Aorta (tissue), 5 donors: ENCODE measurements at regions not wholly inside any gene's neighbourhood (a gene's known extent, or its start where the extent isn't known, plus 50 kb on each side); places are given as distances from the start of the nearest gene placed in this dataset.

Experiments
- ATAC-seq: fragments of 200-7000 bp; cut with Tn5 transposase; one replicate; pipeline ENCODE4 v1.9.1; 2022; ENCODE audit warnings: moderate library complexity; ENCODE audit not compliant: low FRiP score
- DNase-seq, 2 donors: peaks; one replicate each; pipeline ENCODE4 v3.0.0-alpha.2; 2020
- H3K27ac ChIP-seq, 2 donors: one replicate each; pipeline ENCODE4 v1.5.1; 2013; ENCODE audit warnings: low read length in 2 of 2, mild to moderate bottlenecking in 2 of 2, moderate library complexity in 2 of 2, control low read depth in 1 of 2, inconsistent platforms in 1 of 2, low read depth in 1 of 2
- H3K27me3 ChIP-seq, 2 donors: one replicate each; pipeline ENCODE4 v1.6.1; 2013; ENCODE audit warnings: control low read depth in 1 of 2, low read length in 1 of 2, mild to moderate bottlenecking in 1 of 2, moderate library complexity in 1 of 2; ENCODE audit not compliant: insufficient read depth in 2 of 2, control insufficient read depth in 1 of 2
- H3K36me3 ChIP-seq, 2 donors: one replicate each; pipeline ENCODE4 v1.6.1; 2013; ENCODE audit warnings: control low read depth in 1 of 2, low read length in 1 of 2, mild to moderate bottlenecking in 1 of 2; ENCODE audit not compliant: insufficient read depth in 2 of 2, control insufficient read depth in 1 of 2
- H3K4me1 ChIP-seq, 2 donors: one replicate each; pipeline ENCODE4 v1.6.1; 2013; ENCODE audit warnings: low read length in 2 of 2, control low read depth in 1 of 2, mild to moderate bottlenecking in 1 of 2, moderate library complexity in 1 of 2; ENCODE audit not compliant: insufficient read depth in 2 of 2, control insufficient read depth in 1 of 2
- H3K4me3 ChIP-seq, 2 donors: one replicate each; pipeline ENCODE4 v1.5.1; 2013; ENCODE audit warnings: low read length in 2 of 2, control low read depth in 1 of 2, mild to moderate bottlenecking in 1 of 2
- H3K9me3 ChIP-seq: one replicate; pipeline ENCODE4 v1.6.1; 2013; ENCODE audit warnings: mild to moderate bottlenecking, low read length; ENCODE audit not compliant: control insufficient read depth
- WGBS, 2 donors: extraction: QIAGEN DNeasy Blood & Tissue Kit; methylation state at CpG; one replicate each; pipeline ENCODE4 v1.1.7; 2013; 5-methylcytosine and 5-hydroxymethylcytosine counted together
- intact Hi-C, 2 donors: fragments of 100-400 bp; cut with DNase I; formaldehyde crosslinking; loops; one replicate each; pipeline versions ENCODE4 v1.14.2 to v1.15.0; 2022
- donor health status: healthy with polysubstance abuse.
- donor health status: Bipolar disorder and iron deficiency.
- donor health status: DM: no; HTN: no; CAD: no.
- donor health status: DM: no; HTN: no; CAD: no.
- donor health status: DM: yes; HTN: yes; CAD: no.

- H3K9me3 ChIP-seq, result no peaks in the 10 kb centered on the region
- H3K27ac ChIP-seq, result no peak overlapping the region
- DNase-seq, result no peak
- intact Hi-C loops, result no loop called here
- no peaks in the 10 kb centered on the region for H3K27me3 ChIP-seq
- peaks cover 6 to 7% of the 10 kb centered on the region in 2 donors for H3K4me1 ChIP-seq
- H3K36me3 ChIP-seq, result no peaks in the 10 kb centered on the region
- no peak overlapping the region for H3K4me3 ChIP-seq
- ATAC-seq, result no peak
- 46 to 49% methylated on average over 4 of the region's 4 CpGs for WGBS, 2 donors
Observed at GRCh38 chr12:24500421-24500820, 448.5 kb downstream of the BCAT1 start.

DNA sequence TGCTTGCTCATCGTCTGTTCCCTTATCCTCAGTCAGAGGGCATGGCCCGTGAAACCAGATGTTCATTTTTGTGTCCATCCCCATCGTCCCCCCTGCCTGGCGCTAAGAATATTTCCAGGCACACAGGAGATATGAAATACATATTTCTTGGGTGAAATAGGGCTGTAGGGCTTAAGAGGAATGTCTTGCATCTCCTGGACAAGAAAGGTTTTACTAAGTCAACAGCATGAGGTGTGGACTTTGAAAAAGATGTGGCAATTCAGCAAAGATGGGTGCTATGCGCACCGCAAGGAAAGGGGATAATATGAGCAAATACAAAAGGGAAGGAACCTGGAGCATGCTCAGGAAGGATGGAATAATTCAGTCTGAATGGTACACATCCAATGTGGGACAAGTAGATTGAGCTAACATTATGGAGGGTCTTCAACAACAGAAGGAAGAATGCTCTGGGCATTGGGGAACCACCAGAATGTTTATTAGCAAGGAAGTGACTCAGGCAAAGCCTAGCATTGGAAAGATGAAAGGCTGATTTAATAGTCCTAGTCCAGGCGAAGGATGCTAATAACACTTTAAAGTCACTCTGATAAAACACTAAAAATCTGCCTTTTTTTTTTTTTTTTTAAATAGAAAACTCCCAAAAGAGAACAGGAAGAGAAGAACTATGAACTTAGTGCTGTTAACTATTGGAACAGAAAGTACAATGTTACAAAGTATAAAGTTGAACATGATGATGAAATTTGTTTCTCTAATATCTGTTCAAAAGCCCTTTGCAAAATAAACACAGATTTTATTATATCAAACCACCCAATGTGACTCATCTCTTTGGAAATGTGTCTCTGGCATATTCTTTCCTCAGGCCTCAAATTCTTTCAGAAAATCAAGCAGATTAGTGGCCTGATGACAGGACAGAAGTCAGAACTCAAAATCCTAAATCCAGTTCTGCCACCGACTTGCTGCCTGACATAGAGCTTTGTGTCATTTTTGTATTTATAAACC is 449.5 kb downstream of the BCAT1 start:
- intact Hi-C loops, result no loop called here
- DNase-seq, result no peak
- Histone ChIP-seq H3K4me1 (peaks cover 6 to 7% of the 10 kb centered on the region in 2 donors), H3K9me3 (no peaks in the 10 kb centered on the region), H3K36me3 (no peaks in the 10 kb centered on the region), H3K4me3 (no peak overlapping the region), H3K27ac (peak overlapping the region in 1 of 2 donors; percentile 50), H3K27me3 (no peaks in the 10 kb centered on the region)
- peak; percentile 71 for ATAC-seq
- WGBS, 2 donors, result 77 to 78% methylated on average over 8 of the region's 8 CpGs

- Histone ChIP-seq H3K4me3 (no peak overlapping the region), H3K4me1 (peaks cover 6 to 7% of the 10 kb centered on the region in 2 donors), H3K36me3 (no peaks in the 10 kb centered on the region), H3K27ac (no peak overlapping the region), H3K9me3 (no peaks in the 10 kb centered on the region), H3K27me3 (no peaks in the 10 kb centered on the region)
- DNase-seq (no peak), ATAC-seq (no peak)
- WGBS, 2 donors, result 89 to 91% methylated on average over 1 of the region's 1 CpG
- intact Hi-C loops, result no loop called here
Observed at GRCh38 chr12:24496755-24497154, 452.1 kb downstream of the BCAT1 start.

DNA sequence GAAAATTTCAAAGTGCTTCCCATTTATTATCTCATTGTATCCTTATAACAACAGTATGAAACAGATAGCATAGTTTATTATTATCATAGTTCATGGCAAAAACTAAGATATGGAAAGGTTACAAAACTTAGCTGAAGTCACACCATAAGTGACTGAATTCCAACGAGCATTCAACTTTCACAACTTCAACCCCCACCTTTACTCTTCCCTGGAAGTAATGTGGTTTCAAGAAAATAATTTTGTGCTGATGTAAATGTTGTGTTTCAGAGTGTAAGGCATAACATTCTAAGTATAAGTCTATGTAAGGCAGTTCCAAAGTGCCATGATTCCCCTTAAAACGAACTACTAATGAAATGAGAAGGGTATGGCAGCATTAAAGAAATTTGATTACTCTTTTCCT is 454.5 kb downstream of the BCAT1 start:
- Histone ChIP-seq H3K4me1 (peaks cover 5 to 11% of the 10 kb centered on the region in 2 donors), H3K36me3 (no peaks in the 10 kb centered on the region), H3K9me3 (no peaks in the 10 kb centered on the region), H3K27me3 (no peaks in the 10 kb centered on the region), H3K4me3 (no peak overlapping the region), H3K27ac (no peak overlapping the region)
- DNase-seq (no peak), ATAC-seq (no peak)
- 84 to 90% methylated on average over 2 of the region's 2 CpGs for WGBS, 2 donors
- intact Hi-C loops, result no loop called here

DNA sequence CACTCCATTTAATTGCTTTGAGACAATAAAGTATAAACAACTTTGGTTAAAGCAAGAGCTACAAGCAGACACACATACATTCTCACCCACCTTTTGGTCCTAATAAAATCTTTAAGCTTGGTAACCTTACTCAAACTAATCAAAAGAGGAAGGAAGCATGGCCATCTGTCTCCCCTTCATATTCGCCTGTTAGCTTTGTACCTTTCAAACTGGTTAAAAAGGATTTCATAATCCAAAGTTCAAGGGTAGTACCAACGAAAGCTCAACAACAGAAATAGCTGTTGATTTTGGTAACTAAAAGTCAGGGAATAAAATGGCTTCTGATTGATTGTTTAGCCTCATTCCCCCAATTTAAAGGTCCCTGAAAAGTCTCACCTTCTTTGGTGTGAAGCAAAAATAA is 456.9 kb downstream of the BCAT1 start:
- ATAC-seq, result no peak
- no peaks in the 10 kb centered on the region for H3K9me3 ChIP-seq
- H3K27ac ChIP-seq, result no peak overlapping the region
- H3K36me3 ChIP-seq, result no peaks in the 10 kb centered on the region
- no peak overlapping the region for H3K4me3 ChIP-seq
- peaks cover 5 to 16% of the 10 kb centered on the region in 2 donors for H3K4me1 ChIP-seq
- no peak for DNase-seq
- intact Hi-C loops, result no loop called here
- H3K27me3 ChIP-seq, result no peaks in the 10 kb centered on the region
- 92 to 95% methylated on average over 2 of the region's 2 CpGs for WGBS, 2 donors

DNA sequence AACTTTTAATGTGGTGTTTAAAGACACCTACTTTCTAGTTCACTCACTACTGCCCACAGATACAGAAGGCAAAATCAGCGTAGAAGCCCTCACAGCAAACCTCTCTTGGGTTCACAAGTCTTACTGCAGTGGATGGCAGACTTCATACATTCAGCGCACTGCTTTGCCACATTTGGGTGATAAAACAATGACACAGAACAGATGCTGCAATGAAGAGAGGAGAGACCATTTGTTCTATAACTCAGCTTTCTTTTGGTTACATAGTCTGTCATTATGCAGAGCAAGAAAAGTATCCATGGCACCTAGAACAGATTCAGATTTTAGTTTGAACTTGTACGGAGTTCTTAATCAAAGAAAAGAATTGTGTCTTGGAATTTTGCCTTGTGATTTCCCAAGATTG is 459.0 kb downstream of the BCAT1 start:
- 43 to 52% methylated on average over 3 of the region's 3 CpGs for WGBS, 2 donors
- H3K9me3 ChIP-seq, result no peaks in the 10 kb centered on the region
- H3K27ac ChIP-seq, result peak overlapping the region; percentile 69 to 87
- H3K27me3 ChIP-seq, result no peaks in the 10 kb centered on the region
- intact Hi-C loops, result no loop called here
- DNase-seq (no peak), ATAC-seq (no peak)
- peaks cover 3 to 11% of the 10 kb centered on the region in 2 donors for H3K4me1 ChIP-seq
- no peak overlapping the region for H3K4me3 ChIP-seq
- no peaks in the 10 kb centered on the region for H3K36me3 ChIP-seq

GRCh38 chr12:24488906-24489619 is 459.8 kb downstream of the BCAT1 start:
- intact Hi-C loops, result no loop called here
- H3K36me3 ChIP-seq, result no peaks in the 10 kb centered on the region
- peak overlapping the region; percentile 40 to 87 for H3K27ac ChIP-seq
- WGBS, 2 donors, result 66 to 69% methylated on average over 6 of the region's 6 CpGs
- ATAC-seq (no peak), DNase-seq (no peak)
- H3K9me3 ChIP-seq, result no peaks in the 10 kb centered on the region
- H3K27me3 ChIP-seq, result no peaks in the 10 kb centered on the region
- no peak overlapping the region for H3K4me3 ChIP-seq
- peaks cover 3 to 11% of the 10 kb centered on the region in 2 donors for H3K4me1 ChIP-seq

- DNase-seq, result peak in 1 of 2 donors; percentile 42
- 97 to 98% methylated on average over 2 of the region's 2 CpGs for WGBS, 2 donors
- Histone ChIP-seq H3K4me3 (no peak overlapping the region), H3K36me3 (no peaks in the 10 kb centered on the region), H3K27me3 (no peaks in the 10 kb centered on the region), H3K4me1 (peaks cover 3 to 11% of the 10 kb centered on the region in 2 donors), H3K9me3 (no peaks in the 10 kb centered on the region), H3K27ac (no peak overlapping the region)
- intact Hi-C loops, result no loop called here
- ATAC-seq, result no peak
Observed at GRCh38 chr12:24488091-24488596, 460.8 kb downstream of the BCAT1 start.
